Tongue (tissue), 1 donor: ENCODE measurements at regions not wholly inside any gene's neighbourhood (a gene's known extent, or its start where the extent isn't known, plus 50 kb on each side); places are given as distances from the start of the nearest gene placed in this dataset.
A peak's percentile ranks its signal among the peaks of the same experiment; 100 is the strongest.
"Not testable (repeated sequence)": the region's sequence is repeated elsewhere in the genome, so short reads cannot be mapped to it uniquely, and the experiment has no call there.

ENCODE experiments used
- DNase-seq: peaks from one replicate; pipeline ENCODE4 v3.0.0-alpha.2; 2015

- no peak for DNase-seq
These were observed 50.4 kb upstream of the ARHGEF7 start for GRCh38 chr13:111064661-111065060.

GRCh38 chr13:111062966-111063365, 52.1 kb upstream of the ARHGEF7 start:
- no peak for DNase-seq

GRCh38 chr13:111062305-111062704, 52.8 kb upstream of the ARHGEF7 start:
- DNase-seq: no peak

GRCh38 chr13:111061358-111062045, 53.6 kb upstream of the ARHGEF7 start:
- peak; percentile 90 for DNase-seq

GRCh38 chr13:111060237-111060919, 54.7 kb upstream of the ARHGEF7 start:
- no peak for DNase-seq

GRCh38 chr13:111058796-111059506, 56.2 kb upstream of the ARHGEF7 start:
- DNase-seq: no peak

- DNase-seq: not testable (repeated sequence)
These were observed 56.8 kb upstream of the ARHGEF7 start for GRCh38 chr13:111058339-111058738.

- not testable (repeated sequence) for DNase-seq
These were observed 63.3 kb upstream of the ARHGEF7 start for GRCh38 chr13:111051726-111052232.

- peak; percentile 74 for DNase-seq
These were observed 63.9 kb upstream of the ARHGEF7 start for GRCh38 chr13:111051041-111051725.

- no peak for DNase-seq
These were observed 64.6 kb upstream of the ARHGEF7 start for GRCh38 chr13:111050539-111050879.

GRCh38 chr13:111049791-111050538, 65.1 kb upstream of the ARHGEF7 start:
- peak; percentile 62 for DNase-seq

GRCh38 chr13:111048387-111048786, 66.7 kb upstream of the ARHGEF7 start:
- no peak for DNase-seq

- no peak for DNase-seq
These were observed 67.8 kb upstream of the ARHGEF7 start for GRCh38 chr13:111047326-111047725.

- DNase-seq: peak; percentile 95
These were observed 68.4 kb upstream of the ARHGEF7 start for GRCh38 chr13:111046590-111047141.

- DNase-seq: no peak
These were observed 69.9 kb upstream of the ARHGEF7 start for GRCh38 chr13:111045170-111045569.

GRCh38 chr13:111044087-111044830, 70.9 kb upstream of the ARHGEF7 start:
- DNase-seq: no peak

GRCh38 chr13:111043575-111043982, 71.5 kb upstream of the ARHGEF7 start:
- no peak for DNase-seq

GRCh38 chr13:111042661-111043226, 72.4 kb upstream of the ARHGEF7 start:
- no peak for DNase-seq

- no peak for DNase-seq
These were observed 74.3 kb upstream of the ARHGEF7 start for GRCh38 chr13:111040830-111041229.

- DNase-seq: no peak
These were observed 75.4 kb upstream of the ARHGEF7 start for GRCh38 chr13:111039735-111040134.
